Effector memory CD8-positive, alpha-beta T cell (primary cell): ENCODE measurements at regions not wholly inside any gene's neighbourhood (a gene's known extent, or its start where the extent isn't known, plus 50 kb on each side); places are given as distances from the start of the nearest gene placed in this dataset.

ENCODE experiments used
- ATAC-seq: fragments of 150-1000 bp; cut with Tn5 transposase; replicated peaks from 2 replicates; pipeline ENCODE4 v1.10.0; 2021; ENCODE audit warnings: mild to moderate bottlenecking, moderate library complexity
- DNase-seq, 3 experiments: peaks; one replicate each; pipeline ENCODE4 v3.0.0; 2021
- H3K27ac Mint-ChIP-seq, 2 donors: one replicate each; pipeline ENCODE4 v1.8.0; 2022; ENCODE audit warnings: mild to moderate bottlenecking in 2 of 2, mixed read lengths in 2 of 2, moderate library complexity in 2 of 2
- H3K27me3 Mint-ChIP-seq, 2 donors: one replicate each; pipeline ENCODE4 v1.8.0; 2022; ENCODE audit warnings: mixed read lengths in 2 of 2
- H3K36me3 Mint-ChIP-seq: one replicate; pipeline ENCODE4 v1.8.0; 2022; ENCODE audit warnings: mild to moderate bottlenecking, moderate library complexity, mixed read lengths; ENCODE audit not compliant: insufficient read depth
- H3K4me1 Mint-ChIP-seq, 2 donors: one replicate each; pipeline ENCODE4 v1.8.0; 2022; ENCODE audit warnings: low read depth in 2 of 2, mixed read lengths in 2 of 2
- H3K4me3 Mint-ChIP-seq, 2 donors: one replicate each; pipeline ENCODE4 v1.8.0; 2022; ENCODE audit warnings: mild to moderate bottlenecking in 2 of 2, mixed read lengths in 2 of 2, moderate library complexity in 2 of 2
- H3K9me3 Mint-ChIP-seq, 2 donors: one replicate each; pipeline ENCODE4 v1.8.0; 2022; ENCODE audit warnings: mixed read lengths in 2 of 2

DNA sequence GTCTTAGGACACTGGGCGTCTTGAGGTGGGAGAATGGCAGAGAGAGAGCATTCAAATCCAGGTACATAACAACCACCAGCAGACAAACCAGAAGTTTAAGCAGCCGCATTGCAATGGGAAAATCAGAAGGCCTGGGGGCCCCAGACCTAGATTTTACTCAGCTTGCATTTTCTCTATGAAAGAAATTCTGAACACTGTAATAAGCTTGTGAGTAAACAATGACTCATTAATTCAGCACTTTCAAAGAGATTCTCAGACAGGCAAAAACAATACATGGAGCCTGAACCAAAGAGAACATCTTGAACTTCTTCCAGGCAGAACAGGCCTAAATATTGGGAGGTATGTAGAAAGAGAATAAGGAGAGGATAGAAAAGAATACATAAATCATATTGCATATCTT is 69.8 kb upstream of the IFNG-AS1 start:
- no peaks in the 10 kb centered on the region for H3K36me3 Mint-ChIP-seq
- H3K4me3 Mint-ChIP-seq: no peak overlapping the region
- no peaks in the 10 kb centered on the region for H3K9me3 Mint-ChIP-seq
- no peaks in the 10 kb centered on the region for H3K4me1 Mint-ChIP-seq
- H3K27ac Mint-ChIP-seq: peak overlapping the region in 1 of 2 donors; percentile 12
- peaks cover 8 to 16% of the 10 kb centered on the region in 2 donors for H3K27me3 Mint-ChIP-seq
- no peak for DNase-seq
- ATAC-seq: no peak

DNA sequence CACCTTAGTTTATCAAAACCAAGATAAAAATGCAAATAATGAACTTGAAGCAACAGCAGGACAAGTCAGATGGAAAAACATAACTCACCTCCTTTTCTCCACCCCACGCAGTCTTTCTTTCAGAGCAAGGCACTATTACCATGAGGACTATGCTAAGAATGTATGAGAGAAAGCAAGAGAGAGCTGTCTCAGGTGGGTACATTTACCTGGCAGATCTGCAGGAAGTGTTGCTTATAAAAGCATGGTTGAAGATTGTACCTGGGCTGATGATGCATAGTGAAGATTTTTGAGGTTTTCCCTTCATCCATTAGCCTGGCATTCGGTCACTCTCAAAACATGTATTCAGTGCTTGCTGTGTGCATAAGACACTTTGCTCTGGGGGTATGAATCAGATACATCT is 68.8 kb upstream of the IFNG-AS1 start:
- DNase-seq: no peak
- no peak for ATAC-seq
- no peaks in the 10 kb centered on the region for H3K4me1 Mint-ChIP-seq
- no peak overlapping the region for H3K4me3 Mint-ChIP-seq
- no peaks in the 10 kb centered on the region for H3K9me3 Mint-ChIP-seq
- H3K36me3 Mint-ChIP-seq: no peaks in the 10 kb centered on the region
- peaks cover 8 to 16% of the 10 kb centered on the region in 2 donors for H3K27me3 Mint-ChIP-seq
- H3K27ac Mint-ChIP-seq: no peak overlapping the region

DNA sequence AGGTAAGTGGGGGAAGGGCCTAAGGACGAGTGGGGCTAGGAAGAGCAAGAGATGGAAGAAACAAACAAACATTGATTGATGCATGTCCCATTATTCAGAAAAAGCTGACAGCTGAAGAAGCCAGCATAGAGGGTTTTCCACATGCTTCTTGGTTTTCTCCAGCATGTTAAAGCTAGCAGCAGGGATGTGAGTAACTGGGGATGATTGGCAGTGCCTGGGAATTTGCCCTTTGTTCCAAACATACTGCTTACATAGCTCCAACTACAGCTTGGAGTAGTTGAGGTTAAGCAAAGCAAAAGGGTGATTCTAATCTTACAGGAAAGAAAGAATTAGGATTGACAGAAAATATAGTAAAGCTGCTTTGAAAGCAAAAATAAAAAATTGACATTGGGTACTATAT is 68.0 kb upstream of the IFNG-AS1 start:
- ATAC-seq: no peak
- Mint-ChIP-seq H3K9me3 (no peaks in the 10 kb centered on the region), H3K36me3 (no peaks in the 10 kb centered on the region), H3K27me3 (peaks cover 4 to 12% of the 10 kb centered on the region in 2 donors), H3K4me1 (no peaks in the 10 kb centered on the region), H3K27ac (no peak overlapping the region), H3K4me3 (no peak overlapping the region)
- no peak for DNase-seq

DNA sequence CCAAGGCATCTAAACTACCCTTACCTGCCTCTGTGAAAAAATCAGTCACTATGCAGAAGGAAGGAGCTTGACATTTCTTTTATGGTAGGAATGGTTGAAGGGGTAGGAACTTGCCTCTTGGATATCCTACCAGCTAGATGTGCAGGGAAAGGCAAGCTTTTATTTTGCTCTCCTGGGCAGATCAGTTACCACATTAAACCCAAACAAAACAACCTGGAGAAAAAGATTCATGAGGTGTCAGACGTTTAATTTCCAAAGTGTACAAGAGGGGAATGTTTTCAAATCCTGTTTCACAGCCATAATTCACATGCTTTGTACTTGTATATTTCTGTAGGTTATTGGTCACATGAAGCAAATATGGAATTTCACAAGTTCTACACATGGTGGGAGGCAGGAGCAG is 67.0 kb upstream of the IFNG-AS1 start:
- DNase-seq: no peak
- Mint-ChIP-seq H3K36me3 (no peaks in the 10 kb centered on the region), H3K27ac (no peak overlapping the region), H3K4me3 (no peak overlapping the region), H3K9me3 (no peaks in the 10 kb centered on the region), H3K4me1 (no peaks in the 10 kb centered on the region), H3K27me3 (peaks cover 0 to 7% of the 10 kb centered on the region in 2 donors)
- ATAC-seq: no peak

DNA sequence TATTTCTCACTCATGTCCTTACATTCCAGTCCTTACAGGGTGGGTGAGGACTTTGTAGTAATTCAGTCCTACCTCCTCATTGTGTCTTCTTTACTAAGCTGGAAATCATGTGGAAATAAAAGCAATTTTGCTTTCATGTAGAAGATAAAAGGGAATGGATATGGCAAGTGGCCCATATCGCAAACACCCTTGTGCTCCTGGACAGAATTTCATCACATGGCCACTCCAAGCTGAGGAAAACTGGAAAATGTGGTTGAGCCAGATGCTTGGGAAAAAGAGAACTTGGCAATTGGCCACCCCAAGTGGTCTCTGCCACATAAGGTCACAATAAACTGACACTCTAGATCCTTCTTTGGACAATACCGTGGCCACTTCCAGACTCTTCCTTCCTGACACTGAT is 64.2 kb upstream of the IFNG-AS1 start:
- H3K36me3 Mint-ChIP-seq: no peaks in the 10 kb centered on the region
- peaks cover 0 to 7% of the 10 kb centered on the region in 2 donors for H3K27me3 Mint-ChIP-seq
- DNase-seq (no peak), ATAC-seq (no peak)
- H3K4me3 Mint-ChIP-seq: no peak overlapping the region
- no peaks in the 10 kb centered on the region for H3K4me1 Mint-ChIP-seq
- H3K27ac Mint-ChIP-seq: no peak overlapping the region
- H3K9me3 Mint-ChIP-seq: no peaks in the 10 kb centered on the region

DNA sequence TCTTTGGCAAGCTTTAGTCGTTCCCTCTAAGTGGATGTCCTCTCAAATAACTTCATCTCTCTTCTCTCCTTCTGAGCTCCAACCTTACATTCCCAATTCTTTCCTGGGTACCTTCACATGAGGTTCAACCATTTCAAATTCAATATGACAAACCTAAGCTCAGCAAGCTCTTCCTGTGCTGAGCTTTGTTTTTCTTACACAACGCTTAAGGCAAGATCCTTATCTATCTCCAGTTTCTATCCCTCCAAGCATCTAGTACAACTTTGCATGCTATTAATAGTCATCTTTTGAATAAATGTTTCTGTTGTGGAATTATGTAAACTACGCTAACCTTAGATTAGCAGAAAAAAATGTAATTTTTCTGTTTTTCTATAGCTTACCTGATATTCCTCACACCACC is 63.7 kb upstream of the IFNG-AS1 start:
- ATAC-seq (no peak), DNase-seq (no peak)
- H3K27ac Mint-ChIP-seq: no peak overlapping the region
- H3K36me3 Mint-ChIP-seq: no peaks in the 10 kb centered on the region
- no peaks in the 10 kb centered on the region for H3K4me1 Mint-ChIP-seq
- peaks cover 0 to 7% of the 10 kb centered on the region in 2 donors for H3K27me3 Mint-ChIP-seq
- no peak overlapping the region for H3K4me3 Mint-ChIP-seq
- H3K9me3 Mint-ChIP-seq: no peaks in the 10 kb centered on the region

DNA sequence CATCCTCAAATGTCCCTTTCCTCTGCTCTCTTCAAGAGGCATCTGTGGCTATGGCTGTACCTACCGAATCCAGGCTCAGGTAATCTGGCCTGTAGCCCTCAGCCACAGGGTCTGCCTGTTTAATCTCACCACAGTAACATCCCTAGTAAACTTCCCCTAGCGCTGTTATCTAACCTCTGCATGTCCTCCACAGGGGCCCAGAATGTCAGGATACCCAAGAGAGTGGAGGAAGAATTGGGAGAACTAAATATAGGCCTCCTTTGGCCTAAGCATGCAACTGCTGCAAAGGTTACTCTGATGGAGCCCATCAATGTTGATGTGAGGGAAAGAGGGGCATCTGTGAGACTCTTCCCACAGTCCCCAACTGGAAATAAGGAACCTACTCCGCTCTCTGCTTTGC is 63.2 kb upstream of the IFNG-AS1 start:
- Mint-ChIP-seq H3K4me3 (no peak overlapping the region), H3K27me3 (peaks cover 0 to 7% of the 10 kb centered on the region in 2 donors), H3K27ac (no peak overlapping the region), H3K36me3 (no peaks in the 10 kb centered on the region), H3K4me1 (no peaks in the 10 kb centered on the region), H3K9me3 (no peaks in the 10 kb centered on the region)
- ATAC-seq: no peak
- no peak for DNase-seq

DNA sequence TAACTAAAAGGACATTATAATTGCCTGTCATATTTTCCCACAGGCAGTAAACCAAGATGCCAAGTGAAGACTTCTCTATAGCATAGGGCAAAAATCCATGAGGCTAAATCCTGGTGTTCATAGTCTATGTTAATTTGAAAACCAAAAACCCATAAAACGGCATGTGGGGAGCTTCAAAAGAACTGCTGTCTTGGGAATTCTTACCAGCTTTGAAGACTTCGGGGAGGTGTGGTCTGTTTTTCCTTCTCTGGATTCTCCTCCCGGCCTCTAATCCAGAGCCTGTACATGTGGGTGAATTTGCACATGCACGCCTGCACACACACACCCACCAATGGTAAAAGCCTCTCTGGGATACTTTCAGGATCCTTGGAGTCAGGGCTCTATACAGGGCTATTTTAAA is 61.9 kb upstream of the IFNG-AS1 start:
- H3K4me3 Mint-ChIP-seq: no peak overlapping the region
- no peak overlapping the region for H3K27ac Mint-ChIP-seq
- DNase-seq: no peak
- ATAC-seq: no peak
- peaks cover 0 to 7% of the 10 kb centered on the region in 2 donors for H3K27me3 Mint-ChIP-seq
- H3K36me3 Mint-ChIP-seq: no peaks in the 10 kb centered on the region
- no peaks in the 10 kb centered on the region for H3K4me1 Mint-ChIP-seq
- H3K9me3 Mint-ChIP-seq: no peaks in the 10 kb centered on the region

DNA sequence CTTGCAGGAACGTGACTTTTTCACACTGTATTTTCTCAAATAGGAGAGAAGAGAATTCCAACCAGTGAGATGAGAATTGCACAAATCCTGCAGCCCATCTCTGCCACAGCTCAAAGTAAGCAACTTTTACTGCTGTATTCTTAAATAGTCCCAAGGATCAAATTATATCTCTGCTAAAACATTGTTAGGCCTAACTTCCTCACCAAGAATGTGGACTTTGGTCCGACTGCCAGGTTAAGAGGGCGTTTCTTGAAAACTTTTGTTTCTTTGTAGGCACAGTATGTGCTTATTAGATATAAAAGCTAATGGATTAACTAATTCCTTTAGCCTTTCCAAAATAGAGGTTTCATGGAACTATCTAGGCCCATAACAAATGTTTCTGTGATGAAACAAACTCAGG is 61.4 kb upstream of the IFNG-AS1 start:
- H3K36me3 Mint-ChIP-seq: no peaks in the 10 kb centered on the region

DNA sequence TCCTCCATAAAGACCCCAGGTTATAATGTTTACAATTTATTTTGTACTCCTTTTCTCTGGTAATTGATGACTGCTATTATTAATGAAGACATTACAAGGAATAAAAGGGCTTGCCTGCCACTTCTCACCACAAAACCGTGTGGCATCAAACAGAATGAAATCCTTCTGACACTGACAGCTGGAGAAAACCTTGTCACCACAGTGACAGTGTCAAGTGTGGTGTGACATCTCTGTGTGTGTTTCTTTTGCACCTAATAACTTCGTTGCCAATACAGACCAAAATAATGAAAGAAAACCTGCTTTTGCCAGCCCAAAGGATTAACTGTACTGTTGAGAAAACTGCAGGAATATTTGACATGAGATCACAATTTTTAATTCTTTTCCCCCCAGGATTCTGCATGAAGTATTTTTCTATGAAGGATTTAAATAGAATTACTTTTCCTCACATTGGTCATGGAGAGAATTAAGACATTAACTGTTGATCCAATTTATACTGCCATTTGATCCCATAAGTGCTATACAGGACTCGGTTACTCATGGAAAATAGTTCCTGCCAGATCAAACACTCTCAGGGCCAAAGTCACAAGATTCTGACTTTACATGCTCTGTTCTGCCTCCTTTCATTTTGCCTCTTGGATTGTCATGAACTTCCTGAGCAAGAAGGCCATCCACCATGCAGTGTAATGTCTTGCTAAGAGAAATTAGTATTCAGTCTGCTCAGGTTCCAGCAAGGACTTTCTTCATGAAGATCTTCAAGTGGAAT is 60.4 kb upstream of the IFNG-AS1 start:
- Mint-ChIP-seq H3K36me3 (no peaks in the 10 kb centered on the region), H3K4me1 (no peaks in the 10 kb centered on the region), H3K27me3 (peaks cover 0 to 3% of the 10 kb centered on the region in 2 donors), H3K4me3 (no peak overlapping the region), H3K27ac (no peak overlapping the region), H3K9me3 (no peaks in the 10 kb centered on the region)
- ATAC-seq: no peak
- no peak for DNase-seq

More for the DNA sequence above, 61.4 kb upstream of the IFNG-AS1 start:
- DNase-seq (no peak), ATAC-seq (no peak)
- no peak overlapping the region for H3K27ac Mint-ChIP-seq
- H3K9me3 Mint-ChIP-seq: no peaks in the 10 kb centered on the region
- no peak overlapping the region for H3K4me3 Mint-ChIP-seq
- no peaks in the 10 kb centered on the region for H3K4me1 Mint-ChIP-seq
- peaks cover 0 to 7% of the 10 kb centered on the region in 2 donors for H3K27me3 Mint-ChIP-seq

DNA sequence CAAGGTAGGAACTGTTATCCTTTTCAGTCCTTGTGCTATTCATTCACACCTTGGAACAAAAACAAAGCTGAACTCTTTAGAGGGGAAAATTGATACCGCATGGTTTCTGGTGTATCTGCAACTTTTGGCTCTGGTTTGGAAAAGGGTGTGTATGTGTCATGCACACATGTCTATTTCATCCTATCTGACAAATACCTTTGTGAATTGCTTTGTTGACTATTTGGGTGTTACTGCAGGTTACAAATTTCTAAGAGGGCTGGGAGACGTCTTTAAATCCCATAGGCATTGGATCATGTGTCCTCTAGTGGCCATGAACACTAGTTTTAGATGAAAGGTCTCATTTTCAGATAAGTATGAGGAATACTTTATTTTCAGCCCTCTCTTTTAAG is 59.9 kb upstream of the IFNG-AS1 start:
- Mint-ChIP-seq H3K27me3 (no peaks in the 10 kb centered on the region), H3K4me1 (no peaks in the 10 kb centered on the region), H3K27ac (no peak overlapping the region), H3K9me3 (no peaks in the 10 kb centered on the region), H3K36me3 (no peaks in the 10 kb centered on the region), H3K4me3 (no peak overlapping the region)
- ATAC-seq: no peak
- no peak for DNase-seq

DNA sequence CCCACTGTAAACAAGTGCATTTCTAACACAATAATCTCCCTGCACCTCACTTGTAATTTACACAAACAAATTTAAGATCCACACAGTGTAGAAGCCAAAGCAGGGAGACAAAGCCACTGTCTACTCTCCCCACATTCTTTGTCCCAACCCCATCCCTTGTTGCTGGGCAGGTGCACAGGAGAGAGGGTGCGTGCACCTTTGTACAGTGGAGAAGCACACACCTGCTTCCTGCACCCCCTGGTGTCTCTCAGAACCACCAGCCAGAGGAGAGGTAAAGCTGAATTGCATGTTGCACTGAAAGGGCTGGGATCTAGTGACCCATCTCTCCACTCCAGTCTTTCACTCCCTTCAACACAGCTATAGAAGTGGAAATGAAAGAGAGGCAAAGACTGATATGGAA is 51.4 kb upstream of the IFNG-AS1 start:
- Mint-ChIP-seq H3K27ac (no peak overlapping the region), H3K27me3 (peaks cover 0 to 6% of the 10 kb centered on the region in 2 donors), H3K9me3 (no peaks in the 10 kb centered on the region), H3K4me3 (no peak overlapping the region), H3K4me1 (no peaks in the 10 kb centered on the region), H3K36me3 (no peaks in the 10 kb centered on the region)
- DNase-seq (no peak), ATAC-seq (no peak)
